Muscle layer of duodenum (tissue), 2 donors: ENCODE measurements at regions not wholly inside any gene's neighbourhood (a gene's known extent, or its start where the extent isn't known, plus 50 kb on each side); places are given as distances from the start of the nearest gene placed in this dataset.

Experiments
- H3K27ac ChIP-seq: one replicate; pipeline ENCODE4 v1.7.0; 2013; ENCODE audit warnings: mild to moderate bottlenecking, low read length
- H3K27me3 ChIP-seq: one replicate; pipeline ENCODE4 v1.7.0; 2013; ENCODE audit warnings: low read depth, mild to moderate bottlenecking, control low read depth, low read length
- H3K36me3 ChIP-seq, 2 donors: one replicate each; pipeline ENCODE4 v1.7.0; 2013; ENCODE audit warnings: low read length in 2 of 2, control low read depth in 1 of 2, mild to moderate bottlenecking in 1 of 2; ENCODE audit not compliant: insufficient read depth in 2 of 2, control insufficient read depth in 1 of 2
- H3K4me1 ChIP-seq, 2 donors: one replicate each; pipeline ENCODE4 v1.7.0; 2013; ENCODE audit warnings: low read length in 2 of 2, mild to moderate bottlenecking in 2 of 2, control low read depth in 1 of 2, moderate library complexity in 1 of 2; ENCODE audit not compliant: insufficient read depth in 2 of 2, control insufficient read depth in 1 of 2
- H3K4me3 ChIP-seq, 2 donors: one replicate each; pipeline ENCODE4 v1.7.0; 2013; ENCODE audit warnings: low read length in 2 of 2, low read depth in 1 of 2, mild to moderate bottlenecking in 1 of 2
- H3K9me3 ChIP-seq, 2 donors: one replicate each; pipeline ENCODE4 v1.7.0; 2013; ENCODE audit warnings: low read length in 2 of 2, control low read depth in 1 of 2, mild to moderate bottlenecking in 1 of 2; ENCODE audit not compliant: control insufficient read depth in 1 of 2
- donor health status: healthy.

DNA sequence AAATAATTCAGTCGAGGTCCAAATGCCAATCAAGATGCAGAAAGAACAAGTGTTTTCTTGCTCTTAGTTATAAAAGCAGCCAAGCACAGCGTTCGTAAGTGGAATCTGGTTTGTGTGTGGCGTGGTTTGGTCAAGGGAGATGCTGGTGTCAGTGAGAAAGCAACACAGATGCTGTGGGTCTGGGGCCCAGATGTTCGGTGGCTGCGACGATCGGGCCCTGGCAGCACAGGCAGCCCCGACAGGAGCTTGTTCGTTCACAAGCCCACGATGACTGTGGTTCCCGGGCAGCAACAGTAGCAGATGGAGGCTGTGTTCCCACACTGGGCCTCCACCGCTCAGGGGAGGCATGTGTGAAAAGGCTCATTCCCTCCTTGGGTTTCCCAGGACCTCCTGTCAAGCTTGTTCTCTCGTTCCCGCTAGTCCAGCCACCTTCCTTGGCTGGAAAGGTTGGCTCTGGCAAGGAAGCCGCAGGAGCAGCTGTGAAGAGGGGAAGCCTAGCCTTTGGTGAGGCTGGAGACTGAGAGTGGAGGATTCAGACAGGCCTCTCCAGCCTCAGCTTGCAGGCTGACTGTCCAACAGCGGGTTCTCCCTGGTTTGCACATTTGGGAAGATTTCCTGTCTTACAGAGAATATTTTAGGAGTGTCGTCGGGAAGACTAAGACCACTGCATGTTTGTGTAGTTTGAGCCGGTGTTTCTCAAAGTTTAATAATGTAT, 304.7 kb downstream of the QKI start:
- Histone ChIP-seq H3K27me3 (no peaks in the 10 kb centered on the region), H3K9me3 (no peaks in the 10 kb centered on the region), H3K27ac (no peak overlapping the region), H3K36me3 (no peaks in the 10 kb centered on the region), H3K4me1 (no peaks in the 10 kb centered on the region), H3K4me3 (no peak overlapping the region)

DNA sequence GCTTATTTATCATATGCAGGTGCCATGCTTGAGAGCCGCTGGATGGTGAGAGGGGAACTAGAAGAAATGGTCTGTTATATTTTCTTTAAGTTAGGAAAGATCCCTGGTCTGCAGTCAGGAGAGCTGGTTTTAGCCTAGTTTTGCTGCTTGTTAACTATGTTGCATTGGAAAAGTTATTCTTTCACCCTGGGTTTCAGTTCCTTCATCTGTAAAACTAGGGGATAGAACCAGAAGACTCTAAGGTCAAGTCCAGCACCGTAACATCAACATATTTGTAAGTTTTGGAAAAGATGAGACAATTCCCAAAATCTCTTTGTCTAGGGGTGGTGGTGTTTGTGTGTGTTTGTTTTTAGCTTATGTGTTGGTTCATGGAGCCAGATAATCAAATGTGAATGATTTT, 304.0 kb downstream of the QKI start:
- no peaks in the 10 kb centered on the region for H3K36me3 ChIP-seq
- no peaks in the 10 kb centered on the region for H3K4me1 ChIP-seq
- H3K27ac ChIP-seq: no peak overlapping the region
- H3K4me3 ChIP-seq: no peak overlapping the region
- H3K9me3 ChIP-seq: no peaks in the 10 kb centered on the region
- no peaks in the 10 kb centered on the region for H3K27me3 ChIP-seq

GRCh38 chr6:163717106-163717764, 302.7 kb downstream of the QKI start:
- no peak overlapping the region for H3K27ac ChIP-seq
- no peaks in the 10 kb centered on the region for H3K9me3 ChIP-seq
- H3K4me1 ChIP-seq: no peaks in the 10 kb centered on the region
- no peaks in the 10 kb centered on the region for H3K36me3 ChIP-seq
- H3K4me3 ChIP-seq: no peak overlapping the region
- no peaks in the 10 kb centered on the region for H3K27me3 ChIP-seq

DNA sequence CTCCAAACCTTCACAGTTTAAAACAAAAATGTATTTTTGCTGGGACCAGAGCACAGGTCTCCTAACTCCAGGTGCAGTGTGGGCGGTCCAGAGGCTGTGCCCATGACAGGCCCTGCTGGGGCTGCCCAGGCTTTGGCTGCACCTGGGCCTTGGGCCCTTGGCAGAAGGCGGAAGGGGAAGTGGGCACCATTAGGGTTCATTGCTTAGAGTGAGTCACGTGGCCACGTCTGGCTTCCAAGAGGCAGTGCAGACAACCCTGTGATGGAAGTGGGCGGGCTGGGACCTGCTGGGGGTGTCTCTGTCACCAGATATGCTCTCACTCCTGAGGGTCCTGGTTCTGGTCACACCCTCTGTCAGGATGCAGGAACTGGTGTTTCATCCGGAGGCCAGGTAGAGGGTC, 302.2 kb downstream of the QKI start:
- no peak overlapping the region for H3K4me3 ChIP-seq
- no peak overlapping the region for H3K27ac ChIP-seq
- no peaks in the 10 kb centered on the region for H3K36me3 ChIP-seq
- H3K4me1 ChIP-seq: peaks cover 0 to 2% of the 10 kb centered on the region in 2 donors
- no peaks in the 10 kb centered on the region for H3K9me3 ChIP-seq
- H3K27me3 ChIP-seq: no peaks in the 10 kb centered on the region

GRCh38 chr6:163715846-163716245, 301.3 kb downstream of the QKI start:
- Histone ChIP-seq H3K4me3 (no peak overlapping the region), H3K27me3 (no peaks in the 10 kb centered on the region), H3K9me3 (no peaks in the 10 kb centered on the region), H3K36me3 (no peaks in the 10 kb centered on the region), H3K27ac (no peak overlapping the region), H3K4me1 (peaks cover 3 to 5% of the 10 kb centered on the region in 2 donors)

DNA sequence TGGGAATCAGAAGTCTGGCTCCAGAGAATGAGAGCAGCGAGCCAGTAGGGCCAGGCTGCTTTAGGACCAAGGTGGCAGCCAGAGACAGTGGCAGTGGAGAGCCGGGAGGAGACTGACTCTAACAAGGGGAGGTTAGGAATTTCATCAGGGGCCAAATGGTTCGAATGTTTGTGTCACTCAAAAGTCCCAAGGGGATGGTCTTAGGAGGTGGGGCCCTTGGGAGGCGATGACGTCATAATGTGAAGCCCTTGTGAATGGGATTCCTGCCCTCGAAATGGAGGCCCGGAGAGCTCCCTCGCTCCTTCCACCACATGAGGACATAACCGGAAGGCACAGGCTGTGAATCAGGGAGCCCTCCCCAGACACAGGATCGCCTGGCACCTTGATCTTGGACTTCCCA, 299.7 kb downstream of the QKI start:
- no peaks in the 10 kb centered on the region for H3K36me3 ChIP-seq
- no peaks in the 10 kb centered on the region for H3K9me3 ChIP-seq
- H3K4me3 ChIP-seq: no peak overlapping the region
- H3K27me3 ChIP-seq: no peaks in the 10 kb centered on the region
- no peak overlapping the region for H3K27ac ChIP-seq
- peaks cover 5 to 16% of the 10 kb centered on the region in 2 donors for H3K4me1 ChIP-seq

DNA sequence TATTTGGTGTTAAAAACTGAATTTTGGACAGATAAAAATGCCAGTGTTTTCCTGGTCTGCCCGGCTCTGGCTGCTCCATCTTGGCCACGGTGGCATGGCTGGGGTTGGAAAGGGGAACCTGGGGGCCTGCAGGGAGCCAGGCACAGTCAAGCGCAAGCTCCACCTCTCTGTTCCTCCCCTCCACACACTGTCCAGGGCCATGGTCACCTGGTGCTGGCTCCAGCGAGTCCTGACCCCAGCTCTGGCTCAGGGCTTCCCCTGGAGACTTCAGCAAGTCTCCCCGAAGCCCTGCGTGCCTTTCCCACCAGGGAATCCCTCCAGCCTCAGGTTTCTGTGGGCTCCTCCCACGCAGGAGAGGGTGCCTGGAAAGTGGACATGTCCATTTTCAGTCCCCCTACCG, 298.5 kb downstream of the QKI start:
- Histone ChIP-seq H3K4me1 (peaks cover 5 to 16% of the 10 kb centered on the region in 2 donors), H3K27me3 (no peaks in the 10 kb centered on the region), H3K9me3 (no peaks in the 10 kb centered on the region), H3K4me3 (no peak overlapping the region), H3K36me3 (no peaks in the 10 kb centered on the region), H3K27ac (no peak overlapping the region)

- Histone ChIP-seq H3K4me3 (no peak overlapping the region), H3K27ac (no peak overlapping the region), H3K27me3 (no peaks in the 10 kb centered on the region), H3K4me1 (peaks cover 5 to 16% of the 10 kb centered on the region in 2 donors), H3K9me3 (no peaks in the 10 kb centered on the region), H3K36me3 (no peaks in the 10 kb centered on the region)
Measured at GRCh38 chr6:163712566-163712961, 298.0 kb downstream of the QKI start.

DNA sequence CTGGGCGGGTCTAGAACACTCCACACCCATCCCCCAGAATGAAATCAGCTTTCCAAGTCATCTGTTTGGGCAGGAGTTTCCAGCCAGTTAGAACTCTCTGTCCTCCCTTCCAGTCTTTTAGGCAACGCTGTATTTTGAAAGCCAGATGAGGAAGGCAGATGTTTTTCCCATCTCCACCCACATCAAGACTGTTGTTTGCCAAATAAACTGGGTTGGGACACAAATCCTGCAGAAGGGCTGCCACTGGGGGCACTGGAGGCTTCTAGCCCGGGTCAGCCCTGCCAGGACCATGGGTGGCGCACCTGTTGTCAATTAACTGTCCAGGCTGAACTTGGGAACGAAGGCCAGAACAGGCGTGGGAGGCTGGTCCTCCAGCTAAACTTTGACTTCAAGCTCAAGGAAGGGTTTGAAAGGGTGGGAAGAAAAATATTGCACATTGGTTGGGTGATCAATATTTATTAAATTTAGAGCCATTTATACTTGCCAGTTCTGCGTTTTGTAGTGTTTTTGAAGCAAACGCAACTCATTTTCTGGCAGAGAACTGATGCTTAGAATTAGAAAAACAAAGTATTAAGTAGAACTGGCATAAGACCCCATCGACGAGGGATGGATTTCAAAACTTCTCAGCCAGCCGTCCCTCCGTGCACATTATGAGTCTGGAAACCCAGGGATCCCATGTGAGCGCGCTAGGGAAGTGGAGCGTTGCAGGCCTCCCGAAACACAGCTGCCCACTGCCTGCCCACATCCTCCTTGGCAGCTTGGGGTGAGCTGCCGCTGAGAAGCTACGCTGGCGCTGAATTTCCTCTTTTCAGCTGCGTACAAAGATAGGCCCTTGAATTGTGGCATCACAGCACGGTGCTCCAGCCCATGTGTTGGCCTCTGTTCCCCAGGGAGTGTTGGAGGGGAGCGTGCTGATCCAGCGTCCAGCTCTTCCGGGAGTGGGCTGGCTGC, 297.4 kb downstream of the QKI start:
- Histone ChIP-seq H3K9me3 (no peaks in the 10 kb centered on the region), H3K27ac (no peak overlapping the region), H3K27me3 (no peaks in the 10 kb centered on the region), H3K4me1 (peaks cover 5 to 19% of the 10 kb centered on the region in 2 donors), H3K4me3 (no peak overlapping the region), H3K36me3 (no peaks in the 10 kb centered on the region)

DNA sequence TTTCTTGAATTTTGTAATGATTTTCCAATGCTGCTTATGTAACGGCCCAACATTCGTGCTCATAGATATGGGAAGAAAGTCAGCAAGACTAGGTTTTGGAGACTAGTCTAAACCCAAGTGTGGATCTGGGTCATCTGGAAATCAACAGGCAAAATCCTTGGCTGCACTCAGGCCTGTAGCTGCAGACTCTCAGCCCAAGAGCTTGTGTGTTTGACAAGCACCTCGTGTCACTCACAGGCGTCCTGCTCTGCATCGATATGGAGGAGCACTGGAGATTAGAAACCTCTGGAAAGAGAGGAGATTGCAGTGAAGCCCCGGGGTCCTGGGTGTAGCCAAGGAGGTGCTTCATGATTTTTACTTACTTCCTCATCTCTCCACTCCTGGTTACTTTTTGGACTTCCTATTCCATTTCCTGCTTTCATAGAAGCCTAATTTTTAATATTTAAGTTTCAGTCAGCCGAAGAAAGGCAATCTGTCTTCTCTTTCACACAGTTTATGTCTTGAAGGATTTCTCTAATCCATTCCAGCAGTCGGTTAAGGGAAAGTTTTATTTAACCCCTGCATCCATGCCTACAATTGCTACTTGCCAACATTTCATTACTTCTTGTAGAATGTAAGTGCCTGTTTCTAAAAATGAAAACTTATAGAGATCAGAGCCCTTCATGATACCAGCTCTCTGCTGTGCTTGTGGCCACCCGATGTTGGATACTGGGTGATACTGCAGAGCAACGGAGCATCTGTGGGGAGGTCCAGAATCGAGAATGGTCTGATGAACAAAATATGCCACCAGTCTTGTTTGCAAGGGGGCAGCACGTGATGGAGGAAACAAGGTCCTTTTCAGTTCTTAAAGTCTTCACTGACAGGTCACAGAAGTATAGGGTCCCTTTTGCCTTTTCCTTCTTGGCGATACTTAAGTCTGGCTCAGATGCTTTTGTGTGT, 296.3 kb downstream of the QKI start:
- Histone ChIP-seq H3K36me3 (no peaks in the 10 kb centered on the region), H3K27ac (no peak overlapping the region), H3K27me3 (no peaks in the 10 kb centered on the region), H3K4me1 (peaks cover 5 to 19% of the 10 kb centered on the region in 2 donors), H3K9me3 (no peaks in the 10 kb centered on the region), H3K4me3 (no peak overlapping the region)
